A549 (cell line): ENCODE measurements at regions not wholly inside any gene's neighbourhood (a gene's known extent, or its start where the extent isn't known, plus 50 kb on each side); places are given as distances from the start of the nearest gene placed in this dataset.

Source experiments
- ATAC-seq, 2 experiments: fragments of 200-7000 bp in 1 of 2; fragments of >200 bp in 1 of 2; cut with Nextera tagmentation in 1 of 2; cut with Tn5 transposase in 1 of 2; 3 replicates each; pipeline versions ENCODE4 v1.8.0 to v1.9.1; 2018 to 2020; ENCODE audit warnings: mild to moderate bottlenecking in 1 of 2, moderate library complexity in 1 of 2
- CTCF ChIA-PET: fragments of 300-600 bp; sonication (Branson Sonifier 250); formaldehyde crosslinking; extraction: SDS; loops from one replicate; lab custom pipeline; 2021; ENCODE audit warnings: antibody characterized with exemption, inconsistent platforms; lab: Yijun Ruan, JAX
- POLR2A ChIA-PET: fragments of 350-600 bp; formaldehyde crosslinking; extraction: SDS; loops from one replicate; lab custom pipeline; 2021; ENCODE audit warnings: antibody characterized with exemption, inconsistent platforms; lab: Yijun Ruan, JAX
- DNase-seq, 2 experiments: peaks; one replicate each; pipeline versions ENCODE4 v3.0.0 to v3.0.0-alpha.2; 2011 to 2016; ENCODE audit warnings: low read depth in 1 of 2, low spot score in 1 of 2
- FAIRE-seq: peaks from 2 replicates; lab custom pipeline; 2011; peaks lifted over from hg19 to GRCh38; lab: Jason Lieb, UNC
- H3K27ac ChIP-seq, 2 experiments: fragments of >200 bp; sonication (Bioruptor Twin); formaldehyde crosslinking; 3 replicates each; pipeline ENCODE4 v1.5.1; 2016 to 2017
- H3K4me1 ChIP-seq: fragments of >200 bp; sonication (Bioruptor Twin); formaldehyde crosslinking; 3 replicates; pipeline ENCODE4 v1.6.1; 2016
- H3K4me2 ChIP-seq: fragments of >200 bp; sonication (Bioruptor Twin); formaldehyde crosslinking; 3 replicates; pipeline ENCODE4 v1.6.1; 2016
- H3K4me3 ChIP-seq: fragments of >200 bp; sonication (Bioruptor Twin); formaldehyde crosslinking; 3 replicates; pipeline ENCODE4 v1.5.1; 2016
- H3K9me3 ChIP-seq: fragments of >200 bp; sonication (Bioruptor Twin); formaldehyde crosslinking; 3 replicates; pipeline ENCODE4 v1.6.1; 2016
- ATOH8 ChIP-seq: fragments of 250-450 bp; sonication (Bioruptor Pico); IDR thresholded peaks from 2 replicates; pipeline ENCODE4 v1.5.0; 2020; ENCODE audit warnings: low read depth, mild to moderate bottlenecking, moderate library complexity
- CBX2 ChIP-seq: fragments of 200-600 bp; sonication (generic); IDR thresholded peaks from 2 replicates; pipeline ENCODE4 v1.6.1; 2016; ENCODE audit warnings: low read depth, mild to moderate bottlenecking, borderline replicate concordance
- CBX8 ChIP-seq: fragments of 200-600 bp; sonication (generic); IDR thresholded peaks from 2 replicates; pipeline ENCODE4 v1.6.1; 2016
- CHD2 ChIP-seq: fragments of 150-350 bp; IDR thresholded peaks from 2 replicates; pipeline ENCODE4 v1.6.1; 2014; ENCODE audit warnings: low read length; ENCODE audit not compliant: partially characterized antibody
- EHF ChIP-seq: fragments of 250-450 bp; sonication (Bioruptor Pico); IDR thresholded peaks from 2 replicates; pipeline ENCODE4 v1.5.0; 2020; ENCODE audit warnings: mild to moderate bottlenecking
- EHMT2 ChIP-seq: fragments of 200-600 bp; sonication (generic); IDR thresholded peaks from 2 replicates; pipeline ENCODE4 v1.6.1; 2016; ENCODE audit warnings: antibody characterized with exemption, low read depth, mild to moderate bottlenecking, moderate library complexity
- FOSB ChIP-seq: fragments of 250-450 bp; sonication (Bioruptor Pico); IDR thresholded peaks from 2 replicates; pipeline ENCODE4 v1.5.0; 2020; ENCODE audit warnings: mild to moderate bottlenecking, moderate library complexity
- HMGXB4 ChIP-seq: fragments of 250-450 bp; sonication (Bioruptor Pico); IDR thresholded peaks from 2 replicates; pipeline ENCODE4 v1.5.0; 2021; ENCODE audit warnings: mild to moderate bottlenecking, moderate library complexity, borderline replicate concordance
- JUN ChIP-seq, 2 experiments: fragments of >200 bp; sonication (Bioruptor Twin); formaldehyde crosslinking; IDR thresholded peaks; 2 replicates in 1 of 2; 3 replicates in 1 of 2; pipeline ENCODE4 v1.6.1; 2016 to 2017
- JUNB ChIP-seq: fragments of >200 bp; sonication (Bioruptor Twin); formaldehyde crosslinking; IDR thresholded peaks from 2 replicates; pipeline ENCODE4 v1.6.1; 2016
- KDM1A ChIP-seq: fragments of 200-600 bp; sonication (generic); IDR thresholded peaks from 2 replicates; pipeline ENCODE4 v1.6.1; 2016; ENCODE audit warnings: low read depth, mild to moderate bottlenecking
- MAFK ChIP-seq: fragments of 450-650 bp; IDR thresholded peaks from 2 replicates; pipeline ENCODE4 v1.6.1; 2014; ENCODE audit not compliant: partially characterized antibody
- MAZ ChIP-seq: fragments of 150-350 bp; IDR thresholded peaks from 2 replicates; pipeline ENCODE4 v1.6.1; 2014; ENCODE audit warnings: antibody characterized with exemption, low read depth, low read length, borderline replicate concordance
- NFE2L2 ChIP-seq: fragments of 150-350 bp; conservative IDR thresholded peaks from 2 replicates; pipeline ENCODE4 v1.6.1; 2014; ENCODE audit warnings: low read length
- POLR2AphosphoS2 ChIP-seq: conservative IDR thresholded peaks from 2 replicates; pipeline ENCODE4 v1.6.1; 2012; ENCODE audit warnings: low read length, improper control_type of control experiment, inconsistent platforms
- SMC3 ChIP-seq: fragments of >200 bp; sonication (Bioruptor Twin); formaldehyde crosslinking; IDR thresholded peaks from 3 replicates; pipeline ENCODE4 v1.6.1; 2018; ENCODE audit warnings: inconsistent platforms
- TP53 ChIP-seq: fragments of 250-450 bp; sonication (Bioruptor Pico); IDR thresholded peaks from 2 replicates; pipeline ENCODE4 v1.5.0; 2021; ENCODE audit warnings: mild to moderate bottlenecking, moderate library complexity
- USF2 ChIP-seq: fragments of 450-650 bp; IDR thresholded peaks from 2 replicates; pipeline ENCODE4 v1.6.1; 2014; ENCODE audit warnings: antibody characterized with exemption
- ZC3H11A ChIP-seq: fragments of 450-650 bp; IDR thresholded peaks from 2 replicates; pipeline ENCODE4 v1.6.1; 2014; ENCODE audit warnings: antibody characterized with exemption, mild to moderate bottlenecking
- ZFP36 ChIP-seq: fragments of 450-650 bp; IDR thresholded peaks from 2 replicates; pipeline ENCODE4 v1.6.1; 2014; ENCODE audit warnings: borderline replicate concordance; ENCODE audit not compliant: partially characterized antibody
- WGBS: methylation state at CpG from one replicate; pipeline ENCODE4 v1.1.6; 2017; ENCODE audit errors: missing lambda C conversion rate; 5-methylcytosine and 5-hydroxymethylcytosine counted together
- TF ChIP-seq, protein P1 (sequence below): fragments of 200-600 bp; sonication (generic); IDR thresholded peaks from 2 replicates; pipeline ENCODE4 v1.6.1; 2016; ENCODE audit warnings: antibody characterized with exemption, mild to moderate bottlenecking, moderate library complexity
- TF ChIP-seq, protein P2 (sequence below): IDR thresholded peaks from 2 replicates; pipeline ENCODE4 v1.6.1; 2012; ENCODE audit warnings: low read depth, borderline replicate concordance

DNA sequence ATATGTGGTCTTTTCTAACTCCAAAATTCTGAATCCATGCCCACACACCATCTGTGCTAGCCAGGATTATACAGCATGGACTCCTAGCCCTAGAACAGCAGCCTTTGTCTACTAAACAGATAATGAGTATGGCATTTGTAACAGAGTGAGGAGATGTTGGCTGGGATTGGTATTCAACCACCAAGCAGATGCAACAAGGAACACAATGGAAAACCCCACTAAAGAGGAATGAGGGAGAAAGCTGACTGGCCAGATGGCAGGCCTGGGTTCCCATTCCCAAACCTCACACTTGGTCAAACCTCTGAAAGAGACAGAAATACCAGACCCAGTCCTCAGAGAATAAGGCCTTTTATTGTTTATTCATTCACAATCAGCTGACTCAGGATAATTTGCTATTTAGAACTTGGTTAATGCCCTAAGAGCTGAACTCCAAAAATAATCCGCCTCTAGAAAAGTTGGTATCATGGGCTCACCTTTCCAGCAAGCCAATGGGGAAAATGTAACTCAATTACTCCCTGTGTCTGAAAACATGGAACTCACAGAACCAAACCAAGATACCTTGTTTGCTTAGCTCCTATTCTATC is 145.6 kb downstream of the LRRC3B start:
- POLR2A ChIA-PET: no interaction called here
- 12% methylated on average over 1 of the region's 1 CpG for WGBS
- DNase-seq (no peak), ATAC-seq (no peak), FAIRE-seq (no peak)
- Histone ChIP-seq H3K4me1 (no peaks in the 10 kb centered on the region), H3K9me3 (no peaks in the 10 kb centered on the region), H3K4me2 (no peak overlapping the region), H3K27ac (no peak overlapping the region), H3K4me3 (no peak overlapping the region)
- TF ChIP-seq FOSB (CRISPR knock-in tag) (no peak), MAFK (peak; percentile 66)
- CTCF ChIA-PET: no interaction called here

DNA sequence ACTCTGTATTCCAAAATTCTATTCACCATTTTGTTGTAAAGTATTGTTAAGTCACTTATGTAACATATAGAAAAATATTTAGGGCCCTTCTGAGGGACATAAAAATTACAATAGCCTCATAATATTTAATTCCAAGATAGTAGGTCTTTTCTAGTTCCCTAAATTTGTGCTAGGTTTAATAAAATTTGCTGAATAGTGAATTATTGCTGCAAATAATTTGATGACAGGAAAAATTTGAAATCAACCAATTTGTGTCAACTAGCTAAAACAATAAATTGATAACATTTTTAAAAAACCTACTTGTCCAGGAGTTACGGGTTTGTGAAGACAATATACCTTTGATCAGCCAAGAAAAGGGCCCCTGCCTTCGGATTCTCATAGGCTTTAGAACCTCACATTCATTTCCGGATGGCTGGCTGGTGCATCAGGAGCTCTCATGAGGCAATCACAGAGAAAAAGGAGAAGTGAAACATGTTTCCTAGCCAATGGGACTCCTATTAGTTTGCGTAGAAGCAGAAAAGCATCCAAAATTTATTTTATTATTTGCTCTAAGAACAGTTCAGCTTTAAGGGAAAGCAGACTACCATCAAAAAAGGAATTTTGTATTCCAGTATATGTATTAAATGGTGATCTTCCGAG is 177.2 kb downstream of the LRRC3B start:
- POLR2A ChIA-PET: no interaction called here
- Histone ChIP-seq H3K9me3 (no peaks in the 10 kb centered on the region), H3K27ac (no peak overlapping the region), H3K4me1 (no peaks in the 10 kb centered on the region), H3K4me3 (no peak overlapping the region), H3K4me2 (no peak overlapping the region)
- 3% methylated on average over 5 of the region's 5 CpGs for WGBS
- ATAC-seq (no peak), FAIRE-seq (no peak), DNase-seq (no peak)
- TF ChIP-seq JUN (IDR thresholded peaks at IDR 0.05) (no peak), KDM1A (no peak), HMGXB4 (no peak), JUNB (no peak), USF2 (no peak), EHF (CRISPR knock-in tag) (no peak), MAZ (no peak), ZC3H11A (no peak)
- TF ChIP-seq, protein P1, sequence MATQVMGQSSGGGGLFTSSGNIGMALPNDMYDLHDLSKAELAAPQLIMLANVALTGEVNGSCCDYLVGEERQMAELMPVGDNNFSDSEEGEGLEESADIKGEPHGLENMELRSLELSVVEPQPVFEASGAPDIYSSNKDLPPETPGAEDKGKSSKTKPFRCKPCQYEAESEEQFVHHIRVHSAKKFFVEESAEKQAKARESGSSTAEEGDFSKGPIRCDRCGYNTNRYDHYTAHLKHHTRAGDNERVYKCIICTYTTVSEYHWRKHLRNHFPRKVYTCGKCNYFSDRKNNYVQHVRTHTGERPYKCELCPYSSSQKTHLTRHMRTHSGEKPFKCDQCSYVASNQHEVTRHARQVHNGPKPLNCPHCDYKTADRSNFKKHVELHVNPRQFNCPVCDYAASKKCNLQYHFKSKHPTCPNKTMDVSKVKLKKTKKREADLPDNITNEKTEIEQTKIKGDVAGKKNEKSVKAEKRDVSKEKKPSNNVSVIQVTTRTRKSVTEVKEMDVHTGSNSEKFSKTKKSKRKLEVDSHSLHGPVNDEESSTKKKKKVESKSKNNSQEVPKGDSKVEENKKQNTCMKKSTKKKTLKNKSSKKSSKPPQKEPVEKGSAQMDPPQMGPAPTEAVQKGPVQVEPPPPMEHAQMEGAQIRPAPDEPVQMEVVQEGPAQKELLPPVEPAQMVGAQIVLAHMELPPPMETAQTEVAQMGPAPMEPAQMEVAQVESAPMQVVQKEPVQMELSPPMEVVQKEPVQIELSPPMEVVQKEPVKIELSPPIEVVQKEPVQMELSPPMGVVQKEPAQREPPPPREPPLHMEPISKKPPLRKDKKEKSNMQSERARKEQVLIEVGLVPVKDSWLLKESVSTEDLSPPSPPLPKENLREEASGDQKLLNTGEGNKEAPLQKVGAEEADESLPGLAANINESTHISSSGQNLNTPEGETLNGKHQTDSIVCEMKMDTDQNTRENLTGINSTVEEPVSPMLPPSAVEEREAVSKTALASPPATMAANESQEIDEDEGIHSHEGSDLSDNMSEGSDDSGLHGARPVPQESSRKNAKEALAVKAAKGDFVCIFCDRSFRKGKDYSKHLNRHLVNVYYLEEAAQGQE: no peak
- TF ChIP-seq, protein P2, sequence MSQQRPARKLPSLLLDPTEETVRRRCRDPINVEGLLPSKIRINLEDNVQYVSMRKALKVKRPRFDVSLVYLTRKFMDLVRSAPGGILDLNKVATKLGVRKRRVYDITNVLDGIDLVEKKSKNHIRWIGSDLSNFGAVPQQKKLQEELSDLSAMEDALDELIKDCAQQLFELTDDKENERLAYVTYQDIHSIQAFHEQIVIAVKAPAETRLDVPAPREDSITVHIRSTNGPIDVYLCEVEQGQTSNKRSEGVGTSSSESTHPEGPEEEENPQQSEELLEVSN: no peak
- CTCF ChIA-PET: interaction anchor here (0.7 kb wide), 1 partner anchor 583 kb away, joined by 3 read pairs; no protein-coding TSS in a partner anchor

DNA sequence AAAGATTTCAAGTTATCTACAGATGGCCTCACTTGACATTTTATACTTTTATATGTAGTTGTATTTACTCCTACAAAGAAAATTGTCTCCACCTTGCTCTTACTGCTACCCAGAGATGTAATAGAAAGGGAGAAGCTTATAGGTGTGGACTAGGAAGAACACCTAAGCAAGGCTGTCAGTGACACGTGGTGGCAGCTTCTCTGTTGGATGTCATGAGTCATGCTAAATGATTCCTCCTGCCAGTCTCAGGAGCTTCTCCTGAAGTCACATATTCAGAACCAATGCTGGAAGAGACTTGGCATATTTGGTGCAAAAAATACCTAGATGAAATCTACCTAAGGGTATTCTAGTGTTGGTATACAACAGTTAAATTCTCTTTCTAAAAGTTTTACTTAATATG is 184.7 kb downstream of the LRRC3B start:
- no peak for TF ChIP-seq USF2
- no peak for TF ChIP-seq TP53 (CRISPR knock-in tag)
- no peak for TF ChIP-seq CBX8
- no peak for TF ChIP-seq NFE2L2
- no peak for TF ChIP-seq ZC3H11A
- no peak for TF ChIP-seq POLR2AphosphoS2
- TF ChIP-seq ZFP36: no peak
- no peak for TF ChIP-seq JUN (IDR thresholded peaks at IDR 0.05)
- TF ChIP-seq ATOH8: no peak
- TF ChIP-seq SMC3: no peak
- no peak for TF ChIP-seq EHMT2
- TF ChIP-seq CBX2: no peak
- no peak for TF ChIP-seq CHD2
- ATAC-seq: no peak
- ChIA-PET CTCF (no interaction called here), POLR2A (no interaction called here)
- FAIRE-seq: no peak
- Histone ChIP-seq H3K4me1 (no peaks in the 10 kb centered on the region), H3K4me3 (no peak overlapping the region), H3K4me2 (no peak overlapping the region), H3K27ac (no peak overlapping the region), H3K9me3 (no peaks in the 10 kb centered on the region)
- 0% methylated on average over 1 of the region's 1 CpG for WGBS
- DNase-seq: no peak
